ENCODE measurements at regions not wholly inside any gene's neighbourhood (a gene's known extent, or its start where the extent isn't known, plus 50 kb on each side); places are given as distances from the start of the nearest gene placed in this dataset.
A peak's percentile ranks its signal among the peaks of the same experiment; 100 is the strongest.

- TF ChIP-seq, protein P1, sequence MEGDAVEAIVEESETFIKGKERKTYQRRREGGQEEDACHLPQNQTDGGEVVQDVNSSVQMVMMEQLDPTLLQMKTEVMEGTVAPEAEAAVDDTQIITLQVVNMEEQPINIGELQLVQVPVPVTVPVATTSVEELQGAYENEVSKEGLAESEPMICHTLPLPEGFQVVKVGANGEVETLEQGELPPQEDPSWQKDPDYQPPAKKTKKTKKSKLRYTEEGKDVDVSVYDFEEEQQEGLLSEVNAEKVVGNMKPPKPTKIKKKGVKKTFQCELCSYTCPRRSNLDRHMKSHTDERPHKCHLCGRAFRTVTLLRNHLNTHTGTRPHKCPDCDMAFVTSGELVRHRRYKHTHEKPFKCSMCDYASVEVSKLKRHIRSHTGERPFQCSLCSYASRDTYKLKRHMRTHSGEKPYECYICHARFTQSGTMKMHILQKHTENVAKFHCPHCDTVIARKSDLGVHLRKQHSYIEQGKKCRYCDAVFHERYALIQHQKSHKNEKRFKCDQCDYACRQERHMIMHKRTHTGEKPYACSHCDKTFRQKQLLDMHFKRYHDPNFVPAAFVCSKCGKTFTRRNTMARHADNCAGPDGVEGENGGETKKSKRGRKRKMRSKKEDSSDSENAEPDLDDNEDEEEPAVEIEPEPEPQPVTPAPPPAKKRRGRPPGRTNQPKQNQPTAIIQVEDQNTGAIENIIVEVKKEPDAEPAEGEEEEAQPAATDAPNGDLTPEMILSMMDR (IDR thresholded peaks at IDR 0.05; ENCODE audit: insufficient read depth, low read length): no peak
- no peak for DNase-seq (ENCODE audit: low read depth)
- H3K4me3 ChIP-seq (ENCODE audit: low read depth, low read length): no peak overlapping the region
Measured at GRCh38 chr11:19382131-19382611, 141.4 kb upstream of the E2F8 start.

- no peak overlapping the region for H3K4me3 ChIP-seq (ENCODE audit: low read depth, low read length)
- TF ChIP-seq, protein P1 (IDR thresholded peaks at IDR 0.05; ENCODE audit: insufficient read depth, low read length): no peak
- DNase-seq (ENCODE audit: low read depth): peak; percentile 85
Measured at GRCh38 chr11:19380375-19380774, 139.6 kb upstream of the E2F8 start.

DNA sequence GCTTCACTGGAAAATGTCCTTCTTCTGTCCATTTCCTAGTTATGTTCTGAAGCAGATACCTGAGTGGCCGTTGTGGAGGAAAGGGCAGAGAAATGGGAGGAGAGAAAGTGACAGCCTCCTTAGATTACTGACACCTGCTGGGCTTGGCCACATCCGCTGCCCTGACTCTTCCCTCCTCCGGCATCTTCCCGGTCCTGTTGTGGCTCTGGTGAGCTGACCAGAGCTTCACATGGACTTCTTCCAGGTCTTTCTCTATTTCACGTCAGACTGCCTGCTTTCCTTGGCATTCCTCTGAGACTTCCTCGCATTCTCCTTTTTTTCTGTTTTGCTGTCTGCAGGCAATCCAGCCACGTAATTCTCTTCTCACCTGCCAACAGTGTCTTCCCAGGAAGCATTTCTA is 138.7 kb upstream of the E2F8 start:
- TF ChIP-seq, protein P1 (IDR thresholded peaks at IDR 0.05; ENCODE audit: insufficient read depth, low read length): no peak
- DNase-seq (ENCODE audit: low read depth): peak; percentile 32
- H3K4me3 ChIP-seq (ENCODE audit: low read depth, low read length): no peak overlapping the region

- TF ChIP-seq, protein P1 (IDR thresholded peaks at IDR 0.05; ENCODE audit: insufficient read depth, low read length): no peak
- DNase-seq (ENCODE audit: low read depth): peak; percentile 55
- H3K4me3 ChIP-seq (ENCODE audit: low read depth, low read length): no peak overlapping the region
Measured at GRCh38 chr11:19378814-19379213, 138.1 kb upstream of the E2F8 start.

DNA sequence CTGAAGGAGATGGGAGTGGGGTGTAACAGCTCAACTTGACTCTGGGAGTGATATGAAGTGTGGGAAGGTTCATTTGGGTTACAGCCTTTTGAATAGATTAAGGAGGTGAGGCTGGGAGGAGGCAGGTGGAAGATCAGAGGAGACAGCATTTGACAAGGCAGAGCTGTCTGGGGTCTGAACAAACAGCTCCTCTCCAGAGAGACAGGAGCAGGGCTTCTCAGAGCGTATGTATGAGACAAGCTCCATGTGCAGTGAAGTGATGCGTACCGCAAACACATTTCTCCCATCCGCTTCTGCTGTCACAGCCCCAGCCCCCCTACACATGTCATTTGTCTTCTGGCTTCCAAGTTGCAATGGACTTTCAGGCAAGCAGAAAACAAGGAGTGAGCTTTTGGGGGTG is 137.1 kb upstream of the E2F8 start:
- no peak for DNase-seq (ENCODE audit: low read depth)
- no peak overlapping the region for H3K4me3 ChIP-seq (ENCODE audit: low read depth, low read length)
- TF ChIP-seq, protein P1 (IDR thresholded peaks at IDR 0.05; ENCODE audit: insufficient read depth, low read length): no peak

DNA sequence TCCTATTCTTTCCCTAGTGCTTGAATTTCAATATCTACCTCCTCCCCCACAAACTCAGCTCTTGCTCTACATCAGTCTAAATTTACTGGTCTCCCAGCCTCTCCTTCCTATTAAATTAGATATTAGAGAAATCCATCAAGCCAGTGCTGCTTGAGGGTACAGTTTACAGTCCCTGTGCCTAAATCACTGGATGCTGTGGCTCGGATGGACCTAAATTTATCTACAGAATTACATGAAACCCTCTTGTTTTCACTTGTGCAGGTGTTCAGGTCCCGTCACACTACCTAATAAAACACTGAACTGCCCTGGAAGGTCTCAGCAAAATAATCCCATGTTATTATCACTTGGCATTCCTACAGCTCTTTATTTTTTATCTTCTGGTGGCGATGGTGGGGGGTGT is 134.7 kb upstream of the E2F8 start:
- DNase-seq (ENCODE audit: low read depth): no peak
- no peak overlapping the region for H3K4me3 ChIP-seq (ENCODE audit: low read depth, low read length)
- TF ChIP-seq, protein P1 (IDR thresholded peaks at IDR 0.05; ENCODE audit: insufficient read depth, low read length): no peak

DNA sequence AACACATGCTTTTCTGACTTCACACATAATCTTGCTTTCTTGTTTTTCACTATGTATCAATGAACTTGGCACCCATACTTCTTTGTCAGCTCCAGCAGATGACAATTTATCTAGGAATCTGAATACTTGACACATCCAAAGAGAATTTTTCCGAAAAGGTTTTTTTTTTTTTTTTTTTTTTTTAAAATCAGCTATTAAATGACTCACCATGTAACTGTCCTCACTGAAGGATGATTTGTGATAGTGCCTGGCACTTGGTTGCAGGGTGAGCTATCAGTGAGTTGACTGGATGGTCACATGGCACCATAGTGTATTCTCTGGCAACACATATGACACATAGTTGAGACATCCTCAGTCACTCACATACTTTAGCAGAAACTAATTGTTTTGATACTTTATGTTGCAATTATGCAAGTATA is 133.4 kb upstream of the E2F8 start:
- TF ChIP-seq, protein P1 (IDR thresholded peaks at IDR 0.05; ENCODE audit: insufficient read depth, low read length): no peak
- H3K4me3 ChIP-seq (ENCODE audit: low read depth, low read length): no peak overlapping the region
- peak; percentile 94 for DNase-seq (ENCODE audit: low read depth)
